ENCODE measurements at regions not wholly inside any gene's neighbourhood (a gene's known extent, or its start where the extent isn't known, plus 50 kb on each side); places are given as distances from the start of the nearest gene placed in this dataset.

DNA sequence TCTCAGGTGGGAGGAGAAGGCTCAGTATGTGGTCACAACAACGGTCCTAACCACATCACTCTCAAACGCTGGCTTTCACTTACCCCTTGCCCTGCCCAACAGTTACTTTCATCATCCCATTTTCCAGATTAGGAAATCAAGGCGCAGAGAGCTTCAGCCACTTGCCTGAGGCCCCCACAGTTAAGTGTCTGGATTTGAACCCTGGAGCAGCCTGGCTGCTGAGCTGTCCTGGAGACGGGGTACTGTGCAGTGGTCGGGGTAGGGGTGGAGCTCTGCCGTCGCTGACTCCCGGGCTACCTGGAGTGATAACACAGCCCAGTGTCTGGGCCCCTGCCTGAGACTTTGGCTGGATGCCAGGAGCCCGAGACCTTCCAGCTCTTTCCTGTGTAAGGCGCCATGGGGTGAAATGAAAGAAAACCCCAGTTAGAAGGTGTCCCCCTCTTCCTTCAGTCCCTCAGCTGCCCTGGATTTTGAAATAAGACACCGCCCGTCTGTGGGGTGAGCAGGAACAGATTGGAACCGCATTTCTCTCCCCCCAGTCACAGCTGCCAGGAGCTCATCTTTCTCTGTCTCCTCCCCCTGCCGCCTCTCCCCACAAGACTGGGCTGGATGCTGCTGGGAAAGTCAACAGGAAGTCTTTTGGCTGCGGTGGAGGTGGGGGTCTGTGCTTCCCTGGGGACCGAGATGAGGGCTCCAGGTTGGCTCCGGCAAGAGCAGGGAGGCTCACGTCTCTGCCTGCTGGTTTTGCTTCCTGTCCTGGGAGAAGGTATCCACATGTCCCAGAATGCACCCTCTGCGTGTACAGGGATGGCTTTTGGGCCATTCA is 280.2 kb downstream of the SEC14L1 start:
- TF ChIP-seq, protein P1, sequence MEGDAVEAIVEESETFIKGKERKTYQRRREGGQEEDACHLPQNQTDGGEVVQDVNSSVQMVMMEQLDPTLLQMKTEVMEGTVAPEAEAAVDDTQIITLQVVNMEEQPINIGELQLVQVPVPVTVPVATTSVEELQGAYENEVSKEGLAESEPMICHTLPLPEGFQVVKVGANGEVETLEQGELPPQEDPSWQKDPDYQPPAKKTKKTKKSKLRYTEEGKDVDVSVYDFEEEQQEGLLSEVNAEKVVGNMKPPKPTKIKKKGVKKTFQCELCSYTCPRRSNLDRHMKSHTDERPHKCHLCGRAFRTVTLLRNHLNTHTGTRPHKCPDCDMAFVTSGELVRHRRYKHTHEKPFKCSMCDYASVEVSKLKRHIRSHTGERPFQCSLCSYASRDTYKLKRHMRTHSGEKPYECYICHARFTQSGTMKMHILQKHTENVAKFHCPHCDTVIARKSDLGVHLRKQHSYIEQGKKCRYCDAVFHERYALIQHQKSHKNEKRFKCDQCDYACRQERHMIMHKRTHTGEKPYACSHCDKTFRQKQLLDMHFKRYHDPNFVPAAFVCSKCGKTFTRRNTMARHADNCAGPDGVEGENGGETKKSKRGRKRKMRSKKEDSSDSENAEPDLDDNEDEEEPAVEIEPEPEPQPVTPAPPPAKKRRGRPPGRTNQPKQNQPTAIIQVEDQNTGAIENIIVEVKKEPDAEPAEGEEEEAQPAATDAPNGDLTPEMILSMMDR (conservative IDR thresholded peaks at IDR 0.05) = no peak
- TF ChIP-seq EZH2 (IDR thresholded peaks at IDR 0.05; ENCODE audit: low read depth) = no peak
